ENCODE measurements at regions not wholly inside any gene's neighbourhood (a gene's known extent, or its start where the extent isn't known, plus 50 kb on each side); places are given as distances from the start of the nearest gene placed in this dataset.

GRCh38 chr11:95352733-95353346 lies 121.8 kb upstream of the SESN3 start:
- no peaks in the 10 kb centered on the region for H3K9me3 ChIP-seq (ENCODE audit: low read depth, low read length, poor library complexity, severe bottlenecking)
- no peak for DNase-seq (ENCODE audit: low spot score)
- no peaks in the 10 kb centered on the region for H3K36me3 ChIP-seq (ENCODE audit: insufficient read depth, low read length, poor library complexity, severe bottlenecking)
- BruUV-seq (replicated peaks) = no TSS peak
- H3K4me1 ChIP-seq (ENCODE audit: insufficient read depth, low read length, poor library complexity, severe bottlenecking) = no peaks in the 10 kb centered on the region
- no peak overlapping the region for H3K27ac ChIP-seq (ENCODE audit: low read depth, low read length, poor library complexity, severe bottlenecking)
- ChIA-PET POLR2A (ENCODE audit: low non-redundant PET) (no interaction called here), CTCF (interaction anchor here (0.5 kb wide), 1 partner anchor 1761 kb away, joined by 3 read pairs; no protein-coding TSS in a partner anchor)
- TF ChIP-seq EZH2 (IDR thresholded peaks at IDR 0.05; ENCODE audit: borderline replicate concordance, low read depth, low read length, poor library complexity, severe bottlenecking) (no peak), CTCF (conservative IDR thresholded peaks at IDR 0.05; ENCODE audit: low read depth, low read length) (no peak)
- H3K27me3 ChIP-seq (replicated peaks; ENCODE audit: insufficient read depth, low read depth, low read length, poor library complexity) = no peaks in the 10 kb centered on the region
- intact Hi-C loops (cut with micrococcal nuclease; ENCODE audit: unreplicated experiment) = no loop called here
- no peak overlapping the region for H3K4me3 ChIP-seq (ENCODE audit: low read depth, low read length, poor library complexity, severe bottlenecking)

- DNase-seq (ENCODE audit: low spot score) = no peak
- no peaks in the 10 kb centered on the region for H3K36me3 ChIP-seq (ENCODE audit: insufficient read depth, low read length, poor library complexity, severe bottlenecking)
- H3K4me3 ChIP-seq (ENCODE audit: low read depth, low read length, poor library complexity, severe bottlenecking) = no peak overlapping the region
- no peaks in the 10 kb centered on the region for H3K4me1 ChIP-seq (ENCODE audit: insufficient read depth, low read length, poor library complexity, severe bottlenecking)
- no peaks in the 10 kb centered on the region for H3K9me3 ChIP-seq (ENCODE audit: low read depth, low read length, poor library complexity, severe bottlenecking)
- H3K27ac ChIP-seq (ENCODE audit: low read depth, low read length, poor library complexity, severe bottlenecking) = no peak overlapping the region
- intact Hi-C loops (cut with micrococcal nuclease; ENCODE audit: unreplicated experiment) = no loop called here
- TF ChIP-seq EZH2 (IDR thresholded peaks at IDR 0.05; ENCODE audit: borderline replicate concordance, low read depth, low read length, poor library complexity, severe bottlenecking) = no peak
- no peak for TF ChIP-seq CTCF (conservative IDR thresholded peaks at IDR 0.05; ENCODE audit: low read depth, low read length)
- ChIA-PET CTCF (no interaction called here), POLR2A (ENCODE audit: low non-redundant PET) (no interaction called here)
- no TSS peak for BruUV-seq (replicated peaks)
- no peaks in the 10 kb centered on the region for H3K27me3 ChIP-seq (replicated peaks; ENCODE audit: insufficient read depth, low read depth, low read length, poor library complexity)
Observed at GRCh38 chr11:95349345-95349942, 118.4 kb upstream of the SESN3 start.

- POLR2A ChIA-PET (ENCODE audit: low non-redundant PET) = no interaction called here
- CTCF ChIA-PET = no interaction called here
- no TSS peak for BruUV-seq (replicated peaks)
Observed at GRCh38 chr11:95346265-95346664, 115.3 kb upstream of the SESN3 start.

More at GRCh38 chr11:95346265-95346664, 115.3 kb upstream of the SESN3 start:
- H3K36me3 ChIP-seq (ENCODE audit: insufficient read depth, low read length, poor library complexity, severe bottlenecking) = no peaks in the 10 kb centered on the region
- H3K4me3 ChIP-seq (ENCODE audit: low read depth, low read length, poor library complexity, severe bottlenecking) = no peak overlapping the region
- no peak for DNase-seq (ENCODE audit: low spot score)
- TF ChIP-seq CTCF (conservative IDR thresholded peaks at IDR 0.05; ENCODE audit: low read depth, low read length) (no peak), EZH2 (IDR thresholded peaks at IDR 0.05; ENCODE audit: borderline replicate concordance, low read depth, low read length, poor library complexity, severe bottlenecking) (no peak)
- H3K27me3 ChIP-seq (replicated peaks; ENCODE audit: insufficient read depth, low read depth, low read length, poor library complexity) = no peaks in the 10 kb centered on the region
- no peaks in the 10 kb centered on the region for H3K4me1 ChIP-seq (ENCODE audit: insufficient read depth, low read length, poor library complexity, severe bottlenecking)
- intact Hi-C loops (cut with micrococcal nuclease; ENCODE audit: unreplicated experiment) = no loop called here
- no peaks in the 10 kb centered on the region for H3K9me3 ChIP-seq (ENCODE audit: low read depth, low read length, poor library complexity, severe bottlenecking)
- H3K27ac ChIP-seq (ENCODE audit: low read depth, low read length, poor library complexity, severe bottlenecking) = no peak overlapping the region

All from A673 (cell line).